ENCODE measurements at regions not wholly inside any gene's neighbourhood (a gene's known extent, or its start where the extent isn't known, plus 50 kb on each side); places are given as distances from the start of the nearest gene placed in this dataset.
A peak's percentile ranks its signal among the peaks of the same experiment; 100 is the strongest.

GRCh38 chr5:64437496-64437895 lies 68.3 kb upstream of the RGS7BP start:
- no peak for DNase-seq

- peak in 1 of 2 experiments; percentile 13 for DNase-seq
Observed at GRCh38 chr5:64451551-64451950, 54.3 kb upstream of the RGS7BP start.

- DNase-seq = no peak
Observed at GRCh38 chr5:64453405-64453804, 52.4 kb upstream of the RGS7BP start.
